ENCODE measurements at regions not wholly inside any gene's neighbourhood (a gene's known extent, or its start where the extent isn't known, plus 50 kb on each side); places are given as distances from the start of the nearest gene placed in this dataset.

DNA sequence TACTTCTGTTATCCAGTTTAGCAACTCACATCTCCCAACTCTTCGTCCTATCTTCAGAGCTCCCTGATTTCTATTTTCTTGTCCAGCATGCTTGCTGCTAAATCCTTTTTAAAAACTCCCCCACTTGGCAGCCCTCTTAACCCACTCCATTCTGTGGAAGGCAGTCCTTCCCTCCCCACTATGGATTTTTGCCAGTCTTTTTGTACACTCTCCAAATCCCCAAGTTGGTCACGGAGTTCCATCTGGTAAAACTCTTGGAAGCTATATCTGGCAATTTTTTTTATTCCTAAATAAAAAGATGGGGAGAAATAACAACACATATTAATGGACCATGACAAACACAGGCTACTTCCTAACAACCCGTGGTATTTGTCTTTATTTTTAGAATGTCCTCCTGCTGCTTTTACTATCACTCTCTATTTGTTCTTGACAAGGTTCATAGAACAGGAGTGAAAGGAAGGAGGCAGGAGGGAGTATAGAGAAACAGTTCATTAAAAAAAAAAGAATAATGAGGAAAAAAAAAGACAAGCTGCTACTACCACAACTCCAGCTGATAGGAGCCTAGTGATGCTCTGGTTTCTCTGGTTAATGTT is 120.0 kb upstream of the THSD7B start:
- no peak for TF ChIP-seq POLR2A (IDR thresholded peaks at IDR 0.05)
- TF ChIP-seq, protein P1, sequence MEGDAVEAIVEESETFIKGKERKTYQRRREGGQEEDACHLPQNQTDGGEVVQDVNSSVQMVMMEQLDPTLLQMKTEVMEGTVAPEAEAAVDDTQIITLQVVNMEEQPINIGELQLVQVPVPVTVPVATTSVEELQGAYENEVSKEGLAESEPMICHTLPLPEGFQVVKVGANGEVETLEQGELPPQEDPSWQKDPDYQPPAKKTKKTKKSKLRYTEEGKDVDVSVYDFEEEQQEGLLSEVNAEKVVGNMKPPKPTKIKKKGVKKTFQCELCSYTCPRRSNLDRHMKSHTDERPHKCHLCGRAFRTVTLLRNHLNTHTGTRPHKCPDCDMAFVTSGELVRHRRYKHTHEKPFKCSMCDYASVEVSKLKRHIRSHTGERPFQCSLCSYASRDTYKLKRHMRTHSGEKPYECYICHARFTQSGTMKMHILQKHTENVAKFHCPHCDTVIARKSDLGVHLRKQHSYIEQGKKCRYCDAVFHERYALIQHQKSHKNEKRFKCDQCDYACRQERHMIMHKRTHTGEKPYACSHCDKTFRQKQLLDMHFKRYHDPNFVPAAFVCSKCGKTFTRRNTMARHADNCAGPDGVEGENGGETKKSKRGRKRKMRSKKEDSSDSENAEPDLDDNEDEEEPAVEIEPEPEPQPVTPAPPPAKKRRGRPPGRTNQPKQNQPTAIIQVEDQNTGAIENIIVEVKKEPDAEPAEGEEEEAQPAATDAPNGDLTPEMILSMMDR (IDR thresholded peaks at IDR 0.05) = no peak

All from thyroid gland (tissue), 4 donors.